Liver (tissue), 8 donors: ENCODE measurements at regions not wholly inside any gene's neighbourhood (a gene's known extent, or its start where the extent isn't known, plus 50 kb on each side); places are given as distances from the start of the nearest gene placed in this dataset.
"Not testable (repeated sequence)": the region's sequence is repeated elsewhere in the genome, so short reads cannot be mapped to it uniquely, and the experiment has no call there.

Experiments
- DNase-seq: peaks from one replicate; pipeline ENCODE4 v3.0.0-alpha.2; 2017; ENCODE audit warnings: low spot score
- H3K27ac ChIP-seq, 2 donors: one replicate each; pipeline ENCODE4 v1.7.0; 2013; ENCODE audit warnings: inconsistent platforms in 2 of 2, low read length in 2 of 2, control low read depth in 1 of 2, low read depth in 1 of 2, mild to moderate bottlenecking in 1 of 2
- H3K27me3 ChIP-seq, 4 donors: one replicate each; pipeline versions ENCODE4 v1.6.1 to v1.7.0; 2013; ENCODE audit warnings: low read length in 3 of 4, inconsistent platforms in 1 of 4, mild to moderate bottlenecking in 1 of 4, moderate library complexity in 1 of 4; ENCODE audit not compliant: control insufficient read depth in 4 of 4, insufficient read depth in 4 of 4
- H3K36me3 ChIP-seq, 4 donors: one replicate each; pipeline versions ENCODE4 v1.6.1 to v1.7.0; 2013; ENCODE audit warnings: low read length in 3 of 4, mild to moderate bottlenecking in 3 of 4, low read depth in 1 of 4, moderate library complexity in 1 of 4; ENCODE audit not compliant: control insufficient read depth in 4 of 4, insufficient read depth in 3 of 4
- H3K4me1 ChIP-seq, 4 donors: one replicate each; pipeline versions ENCODE4 v1.6.1 to v1.7.0; 2013; ENCODE audit warnings: low read length in 3 of 4, mild to moderate bottlenecking in 3 of 4, moderate library complexity in 1 of 4; ENCODE audit not compliant: control insufficient read depth in 4 of 4, insufficient read depth in 4 of 4
- H3K4me3 ChIP-seq, 3 donors: one replicate each; pipeline versions ENCODE4 v1.6.1 to v1.7.0; 2013; ENCODE audit warnings: low read length in 3 of 3, control low read depth in 1 of 3, low read depth in 1 of 3, mild to moderate bottlenecking in 1 of 3
- H3K9ac ChIP-seq, 2 donors: one replicate each; pipeline ENCODE4 v1.7.0; 2013; ENCODE audit warnings: low read length in 2 of 2, mild to moderate bottlenecking in 2 of 2, moderate library complexity in 2 of 2, control low read depth in 1 of 2, low read depth in 1 of 2
- H3K9me3 ChIP-seq, 4 donors: one replicate each; pipeline versions ENCODE4 v1.6.1 to v1.7.0; 2013; ENCODE audit warnings: low read length in 3 of 4; ENCODE audit not compliant: control insufficient read depth in 4 of 4
- EGR1 ChIP-seq, 2 donors: IDR thresholded peaks; 2 replicates each; pipeline ENCODE4 v1.6.1; 2016 to 2018; ENCODE audit warnings: antibody characterized with exemption in 2 of 2, low read depth in 2 of 2
- FOXA1 ChIP-seq: IDR thresholded peaks from 2 replicates; pipeline ENCODE4 v1.6.1; 2016; ENCODE audit warnings: antibody characterized with exemption
- FOXA2 ChIP-seq: IDR thresholded peaks from 2 replicates; pipeline ENCODE4 v1.6.1; 2016; ENCODE audit warnings: antibody characterized with exemption
- GABPA ChIP-seq, 2 donors: IDR thresholded peaks in 1 of 2; conservative IDR thresholded peaks in 1 of 2; 2 replicates each; pipeline ENCODE4 v1.6.1; 2016; ENCODE audit warnings: antibody characterized with exemption in 2 of 2, mild to moderate bottlenecking in 1 of 2, moderate library complexity in 1 of 2
- HNF4A ChIP-seq, 2 donors: conservative IDR thresholded peaks; 2 replicates each; pipeline ENCODE4 v1.6.1; 2016; ENCODE audit warnings: antibody characterized with exemption in 2 of 2, mild to moderate bottlenecking in 2 of 2
- HNF4G ChIP-seq: IDR thresholded peaks from 2 replicates; pipeline ENCODE4 v1.6.1; 2016; ENCODE audit warnings: antibody characterized with exemption
- JUND ChIP-seq, 2 donors: IDR thresholded peaks; 2 replicates each; pipeline ENCODE4 v1.6.1; 2016; ENCODE audit warnings: antibody characterized with exemption in 2 of 2
- NR2F2 ChIP-seq: IDR thresholded peaks from 2 replicates; pipeline ENCODE4 v1.6.1; 2016; ENCODE audit warnings: antibody characterized with exemption
- RAD21 ChIP-seq, 2 donors: IDR thresholded peaks; 2 replicates each; pipeline ENCODE4 v1.6.1; 2016; ENCODE audit warnings: antibody characterized with exemption in 2 of 2, mild to moderate bottlenecking in 2 of 2
- RXRA ChIP-seq, 2 donors: IDR thresholded peaks; 2 replicates each; pipeline ENCODE4 v1.6.1; 2017 to 2018; ENCODE audit warnings: antibody characterized with exemption in 2 of 2, mild to moderate bottlenecking in 1 of 2
- TAF1 ChIP-seq: conservative IDR thresholded peaks from 2 replicates; pipeline ENCODE4 v1.6.1; 2016; ENCODE audit warnings: antibody characterized with exemption, mild to moderate bottlenecking
- YY1 ChIP-seq: IDR thresholded peaks from 2 replicates; pipeline ENCODE4 v1.6.1; 2016; ENCODE audit warnings: antibody characterized with exemption, mild to moderate bottlenecking
- WGBS: extraction: QIAGEN DNeasy Blood & Tissue Kit; methylation state at CpG from one replicate; pipeline ENCODE4 v1.1.7; 2013; 5-methylcytosine and 5-hydroxymethylcytosine counted together
- TF ChIP-seq, protein P1 (sequence below): fragments of 150-350 bp; IDR thresholded peaks from 2 replicates; pipeline ENCODE4 v1.5.1; 2017; ENCODE audit warnings: improper control_type of control experiment, low read depth, low read length; ENCODE audit not compliant: missing input control
- TF ChIP-seq, protein P2 (sequence below): IDR thresholded peaks from 2 replicates; pipeline ENCODE4 v1.6.1; 2016; ENCODE audit warnings: antibody characterized with exemption
- TF ChIP-seq, protein P3 (sequence below): IDR thresholded peaks from 2 replicates; pipeline ENCODE4 v1.6.1; 2016; ENCODE audit warnings: antibody characterized with exemption
- TF ChIP-seq, protein P4 (sequence below): IDR thresholded peaks from 2 replicates; pipeline ENCODE4 v1.6.1; 2016; ENCODE audit warnings: antibody characterized with exemption, mild to moderate bottlenecking
- donor health status: healthy.
- donor health status: healthy.
- donor health status: healthy.
- donor health status: healthy.
- donor health status: healthy.

DNA sequence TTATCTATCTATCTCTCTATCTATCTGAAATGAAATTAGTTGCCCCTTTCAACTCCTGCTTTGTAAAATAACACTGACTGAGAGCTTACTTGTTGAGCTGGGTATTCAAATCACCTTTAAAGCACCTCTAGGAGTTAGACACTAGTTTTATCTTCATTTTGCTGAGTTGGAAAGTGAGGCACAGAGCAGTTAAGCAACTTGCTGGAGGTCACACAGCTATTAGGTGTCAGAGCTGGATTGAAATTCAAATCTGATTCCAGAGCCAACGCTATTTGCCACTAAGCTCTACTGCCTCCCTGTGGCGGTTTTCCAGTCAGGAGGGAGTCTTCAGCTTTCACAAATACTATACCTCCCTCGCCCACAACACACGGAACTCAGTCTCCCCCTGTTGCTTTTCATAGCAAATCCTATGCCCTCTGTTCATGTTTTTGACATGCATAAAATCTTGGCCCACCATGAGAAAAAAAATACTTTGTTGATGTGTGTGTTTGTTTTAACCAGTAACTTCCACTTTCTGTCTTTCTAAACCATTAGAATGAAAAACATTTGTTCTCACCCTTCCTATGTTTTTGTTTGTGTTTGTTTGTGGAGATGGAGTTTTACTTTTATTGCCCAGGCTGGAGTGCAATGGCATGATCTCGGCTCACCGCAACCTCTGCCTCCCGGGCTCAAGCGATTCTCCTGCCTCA lies 74.8 kb upstream of the SMURF2 start:
- WGBS: 58% methylated on average over 8 of the region's 8 CpGs
- TF ChIP-seq RAD21 (IDR thresholded peaks at IDR 0.05) (peak; percentile 76 to 84), HNF4G (no peak)
- TF ChIP-seq, protein P1, sequence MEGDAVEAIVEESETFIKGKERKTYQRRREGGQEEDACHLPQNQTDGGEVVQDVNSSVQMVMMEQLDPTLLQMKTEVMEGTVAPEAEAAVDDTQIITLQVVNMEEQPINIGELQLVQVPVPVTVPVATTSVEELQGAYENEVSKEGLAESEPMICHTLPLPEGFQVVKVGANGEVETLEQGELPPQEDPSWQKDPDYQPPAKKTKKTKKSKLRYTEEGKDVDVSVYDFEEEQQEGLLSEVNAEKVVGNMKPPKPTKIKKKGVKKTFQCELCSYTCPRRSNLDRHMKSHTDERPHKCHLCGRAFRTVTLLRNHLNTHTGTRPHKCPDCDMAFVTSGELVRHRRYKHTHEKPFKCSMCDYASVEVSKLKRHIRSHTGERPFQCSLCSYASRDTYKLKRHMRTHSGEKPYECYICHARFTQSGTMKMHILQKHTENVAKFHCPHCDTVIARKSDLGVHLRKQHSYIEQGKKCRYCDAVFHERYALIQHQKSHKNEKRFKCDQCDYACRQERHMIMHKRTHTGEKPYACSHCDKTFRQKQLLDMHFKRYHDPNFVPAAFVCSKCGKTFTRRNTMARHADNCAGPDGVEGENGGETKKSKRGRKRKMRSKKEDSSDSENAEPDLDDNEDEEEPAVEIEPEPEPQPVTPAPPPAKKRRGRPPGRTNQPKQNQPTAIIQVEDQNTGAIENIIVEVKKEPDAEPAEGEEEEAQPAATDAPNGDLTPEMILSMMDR: peak; percentile 30
- peaks cover 0 to 3% (median 0%) of the 10 kb centered on the region in 4 donors for H3K4me1 ChIP-seq

DNA sequence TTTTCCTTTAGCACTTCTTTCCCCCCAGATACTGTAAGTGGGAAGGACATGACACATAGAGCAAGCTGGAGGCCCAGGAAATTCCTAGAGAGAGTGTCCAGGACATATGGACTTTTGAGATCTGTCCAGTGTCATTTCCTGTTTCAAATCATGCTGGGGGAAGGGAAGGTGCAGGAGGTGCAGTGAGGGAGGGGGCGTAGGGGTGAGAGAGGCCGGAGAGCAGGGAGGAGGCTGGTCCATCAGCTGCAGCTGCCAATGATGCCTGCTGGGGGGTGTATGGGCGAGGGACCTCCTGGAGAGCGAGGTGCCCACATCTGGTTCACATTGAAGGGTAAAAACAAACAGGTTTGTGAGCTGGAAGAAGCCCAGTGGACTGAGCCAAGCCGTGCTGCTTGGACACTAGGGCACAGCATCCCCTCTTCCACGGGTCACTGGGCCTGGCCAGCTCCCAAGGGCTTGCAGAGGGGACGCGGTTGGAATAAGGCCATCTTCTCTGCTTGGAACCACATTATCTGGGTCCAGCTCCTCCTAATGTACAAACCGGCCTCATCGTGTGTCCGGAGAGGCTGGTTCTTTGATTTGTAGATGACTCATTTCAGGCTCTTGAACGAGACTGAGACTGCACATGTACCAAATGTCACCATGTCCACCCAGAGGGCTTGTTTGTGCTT lies 70.4 kb upstream of the SMURF2 start:
- H3K9me3 ChIP-seq: no peaks in the 10 kb centered on the region
- H3K36me3 ChIP-seq: no peaks in the 10 kb centered on the region
- peaks cover 0 to 3% (median 0%) of the 10 kb centered on the region in 4 donors for H3K4me1 ChIP-seq
- H3K27me3 ChIP-seq: no peaks in the 10 kb centered on the region
- H3K27ac ChIP-seq: peak overlapping the region; percentile 22 to 61
- TF ChIP-seq YY1 (no peak), TAF1 (no peak), FOXA1 (no peak), EGR1 (IDR thresholded peaks at IDR 0.05; ENCODE audit: low read depth in 2 of 2) (no peak), HNF4A (conservative IDR thresholded peaks at IDR 0.05) (no peak), JUND (IDR thresholded peaks at IDR 0.05) (no peak), NR2F2 (peak; percentile 52), GABPA (IDR thresholded peaks at IDR 0.05 in 1 of 2, conservative IDR thresholded peaks at IDR 0.05 in 1 of 2) (no peak), HNF4G (no peak), FOXA2 (no peak), RAD21 (IDR thresholded peaks at IDR 0.05) (no peak), RXRA (IDR thresholded peaks at IDR 0.05) (peak in 1 of 2 donors; percentile 20)
- TF ChIP-seq, protein P1: no peak
- TF ChIP-seq, protein P2, sequence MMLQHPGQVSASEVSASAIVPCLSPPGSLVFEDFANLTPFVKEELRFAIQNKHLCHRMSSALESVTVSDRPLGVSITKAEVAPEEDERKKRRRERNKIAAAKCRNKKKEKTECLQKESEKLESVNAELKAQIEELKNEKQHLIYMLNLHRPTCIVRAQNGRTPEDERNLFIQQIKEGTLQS: no peak
- TF ChIP-seq, protein P3, sequence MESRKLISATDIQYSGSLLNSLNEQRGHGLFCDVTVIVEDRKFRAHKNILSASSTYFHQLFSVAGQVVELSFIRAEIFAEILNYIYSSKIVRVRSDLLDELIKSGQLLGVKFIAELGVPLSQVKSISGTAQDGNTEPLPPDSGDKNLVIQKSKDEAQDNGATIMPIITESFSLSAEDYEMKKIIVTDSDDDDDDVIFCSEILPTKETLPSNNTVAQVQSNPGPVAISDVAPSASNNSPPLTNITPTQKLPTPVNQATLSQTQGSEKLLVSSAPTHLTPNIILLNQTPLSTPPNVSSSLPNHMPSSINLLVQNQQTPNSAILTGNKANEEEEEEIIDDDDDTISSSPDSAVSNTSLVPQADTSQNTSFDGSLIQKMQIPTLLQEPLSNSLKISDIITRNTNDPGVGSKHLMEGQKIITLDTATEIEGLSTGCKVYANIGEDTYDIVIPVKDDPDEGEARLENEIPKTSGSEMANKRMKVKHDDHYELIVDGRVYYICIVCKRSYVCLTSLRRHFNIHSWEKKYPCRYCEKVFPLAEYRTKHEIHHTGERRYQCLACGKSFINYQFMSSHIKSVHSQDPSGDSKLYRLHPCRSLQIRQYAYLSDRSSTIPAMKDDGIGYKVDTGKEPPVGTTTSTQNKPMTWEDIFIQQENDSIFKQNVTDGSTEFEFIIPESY: no peak
- TF ChIP-seq, protein P4, sequence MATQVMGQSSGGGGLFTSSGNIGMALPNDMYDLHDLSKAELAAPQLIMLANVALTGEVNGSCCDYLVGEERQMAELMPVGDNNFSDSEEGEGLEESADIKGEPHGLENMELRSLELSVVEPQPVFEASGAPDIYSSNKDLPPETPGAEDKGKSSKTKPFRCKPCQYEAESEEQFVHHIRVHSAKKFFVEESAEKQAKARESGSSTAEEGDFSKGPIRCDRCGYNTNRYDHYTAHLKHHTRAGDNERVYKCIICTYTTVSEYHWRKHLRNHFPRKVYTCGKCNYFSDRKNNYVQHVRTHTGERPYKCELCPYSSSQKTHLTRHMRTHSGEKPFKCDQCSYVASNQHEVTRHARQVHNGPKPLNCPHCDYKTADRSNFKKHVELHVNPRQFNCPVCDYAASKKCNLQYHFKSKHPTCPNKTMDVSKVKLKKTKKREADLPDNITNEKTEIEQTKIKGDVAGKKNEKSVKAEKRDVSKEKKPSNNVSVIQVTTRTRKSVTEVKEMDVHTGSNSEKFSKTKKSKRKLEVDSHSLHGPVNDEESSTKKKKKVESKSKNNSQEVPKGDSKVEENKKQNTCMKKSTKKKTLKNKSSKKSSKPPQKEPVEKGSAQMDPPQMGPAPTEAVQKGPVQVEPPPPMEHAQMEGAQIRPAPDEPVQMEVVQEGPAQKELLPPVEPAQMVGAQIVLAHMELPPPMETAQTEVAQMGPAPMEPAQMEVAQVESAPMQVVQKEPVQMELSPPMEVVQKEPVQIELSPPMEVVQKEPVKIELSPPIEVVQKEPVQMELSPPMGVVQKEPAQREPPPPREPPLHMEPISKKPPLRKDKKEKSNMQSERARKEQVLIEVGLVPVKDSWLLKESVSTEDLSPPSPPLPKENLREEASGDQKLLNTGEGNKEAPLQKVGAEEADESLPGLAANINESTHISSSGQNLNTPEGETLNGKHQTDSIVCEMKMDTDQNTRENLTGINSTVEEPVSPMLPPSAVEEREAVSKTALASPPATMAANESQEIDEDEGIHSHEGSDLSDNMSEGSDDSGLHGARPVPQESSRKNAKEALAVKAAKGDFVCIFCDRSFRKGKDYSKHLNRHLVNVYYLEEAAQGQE: no peak
- H3K9ac ChIP-seq: no peak overlapping the region
- DNase-seq: no peak
- WGBS: 71% methylated on average over 12 of the region's 12 CpGs
- H3K4me3 ChIP-seq: no peak overlapping the region

More for the DNA sequence above, 74.8 kb upstream of the SMURF2 start:
- Histone ChIP-seq H3K27ac (no peak overlapping the region), H3K9me3 (no peaks in the 10 kb centered on the region), H3K9ac (no peak overlapping the region), H3K27me3 (no peaks in the 10 kb centered on the region), H3K4me3 (no peak overlapping the region), H3K36me3 (no peaks in the 10 kb centered on the region)
- DNase-seq: no peak

DNA sequence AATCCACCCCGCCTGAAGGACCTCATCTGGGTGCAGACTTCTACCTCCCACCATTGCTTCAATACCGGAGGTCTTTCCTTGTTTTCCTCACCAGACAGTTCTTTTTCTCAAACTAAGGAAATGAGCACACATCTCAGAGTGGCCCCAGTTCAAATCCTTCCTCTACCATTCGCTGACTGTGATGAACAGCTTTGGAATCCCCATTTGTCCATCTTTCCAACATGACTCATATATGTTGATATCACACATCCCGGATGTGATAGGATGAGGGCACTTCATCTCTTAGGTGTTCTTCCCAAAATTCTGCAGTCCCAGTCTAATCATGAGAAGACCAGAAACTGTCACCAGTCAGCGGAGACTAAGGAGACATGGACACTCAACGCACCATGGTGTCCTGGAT lies 67.9 kb upstream of the SMURF2 start:
- H3K9ac ChIP-seq, H3K9me3 ChIP-seq, H3K27ac ChIP-seq, DNase-seq, H3K4me1 ChIP-seq, H3K36me3 ChIP-seq, H3K27me3 ChIP-seq, H3K4me3 ChIP-seq: not testable (repeated sequence)
- WGBS: 92% methylated on average over 6 of the region's 6 CpGs
